Uterus (tissue), 3 donors: ENCODE measurements at regions not wholly inside any gene's neighbourhood (a gene's known extent, or its start where the extent isn't known, plus 50 kb on each side); places are given as distances from the start of the nearest gene placed in this dataset.
A peak's percentile ranks its signal among the peaks of the same experiment; 100 is the strongest.

Experiments used
- DNase-seq, 2 donors: peaks; one replicate each; pipeline ENCODE4 v3.0.0-alpha.2; 2019 to 2020
- H3K27ac ChIP-seq, 2 donors: fragments of 200-600 bp; sonication (generic); 1 replicate in 1 of 2; 2 replicates in 1 of 2; pipeline ENCODE4 v1.5.1; 2016 to 2018
- H3K27me3 ChIP-seq, 2 donors: fragments of 200-600 bp; sonication (generic); one replicate each; pipeline ENCODE4 v1.5.1; 2018 to 2019; ENCODE audit warnings: control low read depth in 1 of 2
- H3K36me3 ChIP-seq, 2 donors: fragments of 200-600 bp; sonication (generic); one replicate each; pipeline ENCODE4 v1.5.1; 2019; ENCODE audit warnings: control low read depth in 1 of 2
- H3K4me1 ChIP-seq, 2 donors: fragments of 200-600 bp; sonication (generic); one replicate each; pipeline ENCODE4 v1.5.1; 2018 to 2019; ENCODE audit warnings: control low read depth in 1 of 2
- H3K4me3 ChIP-seq, 2 donors: fragments of 200-600 bp; sonication (generic); 1 replicate in 1 of 2; 2 replicates in 1 of 2; pipeline ENCODE4 v1.5.1; 2018 to 2019; ENCODE audit warnings: mild to moderate bottlenecking in 1 of 2
- H3K9me3 ChIP-seq, 2 donors: fragments of 200-600 bp; sonication (generic); one replicate each; pipeline ENCODE4 v1.5.1; 2019; ENCODE audit warnings: control low read depth in 1 of 2
- POLR2A ChIP-seq, 2 donors: fragments of 450-650 bp; IDR thresholded peaks; one replicate each; pipeline ENCODE4 v1.6.1; 2016; ENCODE audit warnings: antibody characterized with exemption in 2 of 2, mild to moderate bottlenecking in 1 of 2, moderate library complexity in 1 of 2
- intact Hi-C: fragments of 100-400 bp; cut with DNase I; formaldehyde crosslinking; loops from one replicate; pipeline ENCODE4 v1.15.1; 2023; ENCODE audit warnings: low total_unique reads
- TF ChIP-seq, protein P1 (sequence below), 4 experiments: fragments of 200-600 bp in 2 of 4; fragments of 450-650 bp in 2 of 4; sonication (generic) in 2 of 4; IDR thresholded peaks; one replicate each; pipeline ENCODE4 v1.5.1; 2016 to 2019; ENCODE audit warnings: antibody characterized with exemption in 4 of 4, mild to moderate bottlenecking in 2 of 4, moderate library complexity in 1 of 4
- donor health status: DM: yes; HTN: yes; CAD: no.

DNA sequence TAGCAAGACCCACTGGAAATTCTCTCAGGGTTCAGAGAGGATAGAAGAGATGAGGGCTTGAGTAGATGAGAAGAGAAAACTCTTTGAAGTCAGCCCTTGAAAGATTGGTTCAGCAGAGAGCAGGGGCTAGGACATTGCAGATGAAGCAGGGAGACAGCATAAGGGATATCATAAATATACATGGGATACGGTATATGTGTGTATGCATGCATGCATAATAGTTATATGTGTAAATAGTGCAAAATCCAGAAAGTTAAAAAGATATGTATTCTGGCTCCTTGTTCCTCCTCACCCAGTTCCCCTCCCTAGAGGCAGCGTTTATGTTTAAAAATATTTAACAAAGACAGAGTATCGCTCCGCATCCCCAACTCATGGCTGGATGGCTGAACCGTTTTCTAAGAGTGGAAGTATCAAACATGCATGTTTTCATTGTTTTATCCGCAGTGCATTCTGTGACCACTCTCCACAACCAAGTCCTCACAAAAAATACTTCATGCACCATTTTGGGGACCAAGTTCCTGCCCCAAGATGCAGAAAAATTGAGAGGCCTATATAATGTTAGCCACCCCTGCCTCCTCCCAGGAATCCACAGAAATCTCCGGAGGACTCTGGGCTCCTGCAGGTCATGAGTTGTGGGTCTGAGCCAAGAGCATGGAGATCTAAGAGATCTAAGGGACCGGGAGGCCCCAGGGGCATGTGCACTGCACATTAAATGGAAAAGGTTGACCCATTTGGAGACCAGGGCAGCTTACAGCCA lies 119.5 kb downstream of the MTX3 start:
- H3K9me3 ChIP-seq: no peaks in the 10 kb centered on the region
- H3K4me1 ChIP-seq: no peaks in the 10 kb centered on the region
- no peaks in the 10 kb centered on the region for H3K27me3 ChIP-seq
- TF ChIP-seq POLR2A (IDR thresholded peaks at IDR 0.05): no peak
- TF ChIP-seq, protein P1, sequence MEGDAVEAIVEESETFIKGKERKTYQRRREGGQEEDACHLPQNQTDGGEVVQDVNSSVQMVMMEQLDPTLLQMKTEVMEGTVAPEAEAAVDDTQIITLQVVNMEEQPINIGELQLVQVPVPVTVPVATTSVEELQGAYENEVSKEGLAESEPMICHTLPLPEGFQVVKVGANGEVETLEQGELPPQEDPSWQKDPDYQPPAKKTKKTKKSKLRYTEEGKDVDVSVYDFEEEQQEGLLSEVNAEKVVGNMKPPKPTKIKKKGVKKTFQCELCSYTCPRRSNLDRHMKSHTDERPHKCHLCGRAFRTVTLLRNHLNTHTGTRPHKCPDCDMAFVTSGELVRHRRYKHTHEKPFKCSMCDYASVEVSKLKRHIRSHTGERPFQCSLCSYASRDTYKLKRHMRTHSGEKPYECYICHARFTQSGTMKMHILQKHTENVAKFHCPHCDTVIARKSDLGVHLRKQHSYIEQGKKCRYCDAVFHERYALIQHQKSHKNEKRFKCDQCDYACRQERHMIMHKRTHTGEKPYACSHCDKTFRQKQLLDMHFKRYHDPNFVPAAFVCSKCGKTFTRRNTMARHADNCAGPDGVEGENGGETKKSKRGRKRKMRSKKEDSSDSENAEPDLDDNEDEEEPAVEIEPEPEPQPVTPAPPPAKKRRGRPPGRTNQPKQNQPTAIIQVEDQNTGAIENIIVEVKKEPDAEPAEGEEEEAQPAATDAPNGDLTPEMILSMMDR (IDR thresholded peaks at IDR 0.05): no peak
- no peak for DNase-seq
- no peak overlapping the region for H3K4me3 ChIP-seq
- H3K27ac ChIP-seq: no peak overlapping the region
- intact Hi-C loops: no loop called here
- no peaks in the 10 kb centered on the region for H3K36me3 ChIP-seq

DNA sequence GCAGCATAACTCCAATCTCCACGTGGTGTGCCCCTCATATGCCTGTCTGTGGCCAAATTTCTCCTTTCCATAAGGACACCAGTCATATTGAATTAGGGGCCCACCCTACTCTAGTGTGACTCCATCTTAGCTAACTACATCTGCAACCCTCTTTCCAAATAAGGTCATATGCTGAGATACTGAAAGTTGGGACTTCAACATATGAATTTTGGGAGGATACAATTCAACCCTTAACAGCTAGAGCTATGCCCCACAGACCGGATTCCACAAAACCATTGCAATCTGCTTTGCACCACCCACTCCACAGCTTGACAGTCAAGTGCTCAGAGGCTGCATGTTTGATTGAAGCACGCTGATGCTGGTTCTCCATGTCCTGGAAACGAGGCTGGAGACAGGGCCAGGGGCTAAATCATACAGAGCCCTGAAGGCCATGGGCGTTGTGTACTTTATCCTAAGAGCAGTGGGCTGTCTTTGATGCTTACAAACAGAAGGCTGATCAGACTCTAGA lies 122.8 kb downstream of the MTX3 start:
- no peaks in the 10 kb centered on the region for H3K4me1 ChIP-seq
- no peak overlapping the region for H3K27ac ChIP-seq
- H3K4me3 ChIP-seq: no peak overlapping the region
- TF ChIP-seq, protein P1 (IDR thresholded peaks at IDR 0.05): no peak
- no peak for TF ChIP-seq POLR2A (IDR thresholded peaks at IDR 0.05)
- no peak for DNase-seq
- H3K27me3 ChIP-seq: no peaks in the 10 kb centered on the region
- intact Hi-C loops: no loop called here
- H3K36me3 ChIP-seq: no peaks in the 10 kb centered on the region
- no peaks in the 10 kb centered on the region for H3K9me3 ChIP-seq

DNA sequence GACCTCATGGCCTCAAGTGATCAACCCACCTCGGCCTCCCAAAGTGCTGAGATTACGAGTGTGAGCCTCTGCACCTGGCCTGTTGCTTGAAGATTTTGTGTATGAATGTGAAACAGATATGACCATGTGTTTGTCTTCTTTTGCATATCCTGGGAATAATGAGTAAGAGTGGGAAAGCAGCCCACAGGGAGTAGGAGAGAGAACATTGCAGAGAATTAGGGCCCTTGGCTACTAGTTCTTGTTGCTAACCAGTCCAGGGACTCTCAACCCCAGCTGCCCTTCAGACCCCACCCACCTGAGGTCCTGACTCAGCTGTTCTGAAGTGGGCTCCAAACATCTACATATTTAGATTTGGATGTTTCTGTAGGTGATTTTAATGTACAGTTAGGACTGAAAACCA lies 125.5 kb downstream of the MTX3 start:
- no peak overlapping the region for H3K4me3 ChIP-seq
- H3K4me1 ChIP-seq: no peaks in the 10 kb centered on the region
- no peak overlapping the region for H3K27ac ChIP-seq
- H3K36me3 ChIP-seq: no peaks in the 10 kb centered on the region
- intact Hi-C loops: no loop called here
- no peaks in the 10 kb centered on the region for H3K9me3 ChIP-seq
- no peak for TF ChIP-seq POLR2A (IDR thresholded peaks at IDR 0.05)
- TF ChIP-seq, protein P1 (IDR thresholded peaks at IDR 0.05): no peak
- DNase-seq: no peak
- no peaks in the 10 kb centered on the region for H3K27me3 ChIP-seq

DNA sequence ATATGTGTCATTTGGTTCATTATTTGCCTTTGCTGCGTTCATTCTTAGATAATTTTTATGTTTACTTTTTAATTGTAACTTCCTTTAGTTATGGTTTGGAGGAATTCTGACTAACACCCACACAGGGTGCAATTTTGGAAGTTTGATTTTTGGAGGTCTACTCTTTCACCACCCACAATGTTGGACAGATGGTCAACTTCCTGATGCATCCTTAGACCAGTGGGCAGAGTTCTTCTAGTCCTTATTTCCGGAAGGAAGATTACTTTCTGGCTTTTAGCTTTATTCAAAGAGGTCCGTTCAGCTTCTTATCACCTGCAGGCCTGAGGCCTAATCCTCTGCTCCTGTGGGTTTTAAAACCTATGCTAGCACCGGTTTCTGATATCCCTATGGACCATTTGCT lies 126.7 kb downstream of the MTX3 start:
- Histone ChIP-seq H3K4me3 (no peak overlapping the region), H3K4me1 (no peaks in the 10 kb centered on the region), H3K27me3 (no peaks in the 10 kb centered on the region), H3K36me3 (no peaks in the 10 kb centered on the region), H3K27ac (no peak overlapping the region), H3K9me3 (no peaks in the 10 kb centered on the region)
- intact Hi-C loops: no loop called here
- no peak for TF ChIP-seq POLR2A (IDR thresholded peaks at IDR 0.05)
- TF ChIP-seq, protein P1 (IDR thresholded peaks at IDR 0.05): no peak
- no peak for DNase-seq

DNA sequence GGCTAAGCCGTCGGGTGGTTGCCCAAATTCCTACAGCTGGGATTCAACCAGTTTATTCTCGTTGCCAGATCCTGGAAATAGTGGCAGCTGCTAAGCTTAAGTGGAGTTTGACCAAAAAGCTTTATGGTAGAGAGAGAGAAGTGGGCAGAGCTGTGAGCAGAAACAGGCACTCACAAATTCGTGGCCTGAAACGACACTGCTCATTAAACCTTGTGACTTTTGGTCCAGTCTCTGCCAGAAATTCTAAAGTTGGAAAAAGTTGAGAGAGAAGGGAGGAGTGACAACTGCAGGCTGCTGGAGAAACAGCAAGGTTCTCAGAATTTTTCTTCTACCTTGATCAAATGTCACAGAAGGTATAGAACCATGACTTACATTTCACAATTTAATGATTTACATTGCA lies 131.5 kb downstream of the MTX3 start:
- no peak overlapping the region for H3K4me3 ChIP-seq
- H3K4me1 ChIP-seq: no peaks in the 10 kb centered on the region
- no peaks in the 10 kb centered on the region for H3K36me3 ChIP-seq
- TF ChIP-seq POLR2A (IDR thresholded peaks at IDR 0.05): no peak
- TF ChIP-seq, protein P1 (IDR thresholded peaks at IDR 0.05): peak in 3 of 4 experiments; percentile 11 to 23 (median 12)
- no peak for DNase-seq
- no peaks in the 10 kb centered on the region for H3K27me3 ChIP-seq
- no peaks in the 10 kb centered on the region for H3K9me3 ChIP-seq
- peak overlapping the region in 1 of 2 donors; percentile 3 for H3K27ac ChIP-seq
- intact Hi-C loops: loop anchor here (10.0 kb wide), 2 partner anchors 225 to 245 kb away; partner anchors contain the start of gene TENT2
